HG03108 (cell line): ENCODE measurements at regions not wholly inside any gene's neighbourhood (a gene's known extent, or its start where the extent isn't known, plus 50 kb on each side); places are given as distances from the start of the nearest gene placed in this dataset.

Source experiments
- ATAC-seq: cut with Tn5 transposase; IDR thresholded peaks from one replicate; pipeline ENCODE4 v1.9.1; 2021; ENCODE audit warnings: moderate library complexity; ENCODE audit not compliant: unreplicated experiment

- ATAC-seq: no peak
Observed at GRCh38 chr5:71993600-71993999, 113.7 kb upstream of the MAP1B start.

- no peak for ATAC-seq
Observed at GRCh38 chr5:71996789-71997188, 110.5 kb upstream of the MAP1B start.

- ATAC-seq: no peak
Observed at GRCh38 chr5:71998746-71999145, 108.5 kb upstream of the MAP1B start.

DNA sequence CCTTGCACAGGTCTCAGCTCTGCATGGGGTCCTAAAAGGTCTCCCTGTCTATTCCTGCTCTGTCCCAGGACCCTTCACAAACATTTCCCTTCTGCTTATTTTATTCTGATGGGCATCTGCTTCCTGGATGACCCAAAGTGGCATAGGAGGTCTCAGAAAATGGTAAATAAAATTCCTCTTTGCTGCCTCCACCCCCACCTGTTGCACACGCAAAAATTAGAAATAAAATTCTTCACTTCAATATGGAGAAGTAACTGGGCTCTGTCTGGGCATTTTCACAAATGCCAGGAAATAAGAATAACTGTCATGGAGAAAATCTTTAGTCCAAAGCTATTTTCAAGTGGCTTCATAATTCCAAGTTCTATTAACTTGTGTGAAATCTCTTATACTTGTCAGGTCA, 106.6 kb upstream of the MAP1B start:
- no peak for ATAC-seq

DNA sequence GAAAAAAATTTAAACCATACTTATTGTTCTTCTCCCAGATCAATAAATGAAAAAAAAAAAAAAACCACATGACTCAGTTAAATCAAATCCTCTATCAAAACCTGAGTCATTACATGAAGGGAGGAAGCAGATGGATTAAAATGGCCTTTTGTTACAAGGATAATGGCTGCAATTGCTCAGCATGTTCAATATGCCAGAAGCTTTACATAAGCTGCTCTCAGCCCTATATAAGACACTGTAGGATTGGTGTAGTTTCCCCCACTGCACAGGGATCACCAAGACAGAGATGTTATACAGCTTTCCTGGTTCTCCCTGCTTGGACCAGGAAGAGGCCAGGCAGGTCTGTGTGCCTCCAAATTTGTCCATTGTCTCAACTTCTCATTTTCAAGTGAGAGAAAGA, 101.6 kb upstream of the MAP1B start:
- ATAC-seq: no peak

GRCh38 chr5:72006361-72006760, 100.9 kb upstream of the MAP1B start:
- no peak for ATAC-seq

GRCh38 chr5:72007336-72008111, 99.8 kb upstream of the MAP1B start:
- no peak for ATAC-seq

DNA sequence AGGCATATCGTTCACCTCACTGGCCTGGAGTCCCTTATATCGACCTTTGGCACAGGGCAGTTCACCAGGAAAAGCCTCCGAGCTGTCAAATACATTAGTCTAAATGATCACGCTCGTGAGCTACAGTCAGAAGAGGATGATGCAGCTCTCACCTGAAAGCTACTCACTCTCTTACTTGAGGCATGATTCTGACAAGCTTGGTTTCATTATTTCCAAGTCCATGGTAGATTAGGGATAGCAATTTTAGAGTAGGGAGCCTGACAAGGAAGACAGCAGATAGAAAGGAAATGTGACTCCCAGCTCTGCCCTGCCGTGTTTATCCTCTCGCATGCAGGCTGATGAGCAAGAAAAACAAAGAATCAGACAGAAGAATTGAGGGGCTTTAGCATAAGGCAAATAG, 98.0 kb upstream of the MAP1B start:
- ATAC-seq: no peak

- ATAC-seq: no peak
Observed at GRCh38 chr5:72010430-72010829, 96.8 kb upstream of the MAP1B start.

DNA sequence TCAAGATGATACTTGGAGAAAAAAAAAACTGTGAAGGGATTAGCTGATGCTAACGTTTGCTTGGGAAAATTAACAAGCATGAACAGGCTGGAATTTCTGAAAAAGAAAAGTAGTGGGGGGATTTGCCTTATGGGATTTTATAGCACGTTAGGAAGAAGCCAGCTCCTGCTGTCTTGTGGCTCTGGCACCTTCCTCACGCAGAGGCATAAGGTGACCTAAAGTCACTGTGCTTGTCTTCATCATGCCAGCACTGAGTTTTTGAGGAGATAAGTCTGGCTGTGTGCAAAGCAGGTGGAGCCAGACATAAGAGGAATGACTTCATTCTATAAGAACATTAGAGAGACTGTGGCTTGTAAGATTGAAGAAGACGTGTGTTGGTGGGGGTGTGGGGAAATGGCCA, 94.4 kb upstream of the MAP1B start:
- ATAC-seq: no peak

- ATAC-seq: no peak
Observed at GRCh38 chr5:72013766-72014624, 93.3 kb upstream of the MAP1B start.

- ATAC-seq: no peak
Observed at GRCh38 chr5:72015103-72015548, 92.1 kb upstream of the MAP1B start.

DNA sequence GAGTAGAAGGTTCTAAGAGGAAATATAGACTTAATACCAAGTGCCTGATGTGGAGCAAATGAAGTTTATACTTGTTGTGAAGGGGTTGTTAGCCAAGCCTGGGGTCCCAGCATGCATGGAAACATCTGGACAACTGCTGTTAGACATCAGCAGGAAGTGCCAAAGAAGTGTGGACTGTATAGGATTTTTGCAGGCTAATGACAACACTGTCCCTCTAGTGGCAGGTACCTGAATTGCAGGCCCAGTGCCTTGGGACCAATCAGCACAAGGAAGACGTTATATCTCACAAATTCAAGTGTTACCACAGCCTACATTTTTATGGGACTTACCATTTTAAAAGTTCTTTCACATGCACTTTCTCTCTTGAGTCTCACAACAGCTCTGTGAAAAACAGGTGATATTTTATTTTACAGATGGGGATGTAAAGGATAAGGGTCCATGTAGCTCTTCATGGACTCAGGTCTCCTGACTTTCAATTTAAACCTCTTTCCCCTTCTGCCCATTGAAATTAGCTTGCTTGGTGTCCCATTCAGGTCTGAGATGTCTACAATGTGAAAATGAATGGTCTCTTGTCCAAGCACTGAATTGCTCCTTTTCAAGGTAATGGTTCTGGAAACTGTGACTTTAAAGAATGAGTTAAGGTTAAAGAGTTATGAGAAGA, 89.0 kb upstream of the MAP1B start:
- ATAC-seq: no peak

GRCh38 chr5:72020161-72020983, 86.9 kb upstream of the MAP1B start:
- ATAC-seq: no peak

GRCh38 chr5:72021651-72022357, 85.5 kb upstream of the MAP1B start:
- ATAC-seq: no peak

GRCh38 chr5:72028382-72028781, 78.9 kb upstream of the MAP1B start:
- no peak for ATAC-seq

DNA sequence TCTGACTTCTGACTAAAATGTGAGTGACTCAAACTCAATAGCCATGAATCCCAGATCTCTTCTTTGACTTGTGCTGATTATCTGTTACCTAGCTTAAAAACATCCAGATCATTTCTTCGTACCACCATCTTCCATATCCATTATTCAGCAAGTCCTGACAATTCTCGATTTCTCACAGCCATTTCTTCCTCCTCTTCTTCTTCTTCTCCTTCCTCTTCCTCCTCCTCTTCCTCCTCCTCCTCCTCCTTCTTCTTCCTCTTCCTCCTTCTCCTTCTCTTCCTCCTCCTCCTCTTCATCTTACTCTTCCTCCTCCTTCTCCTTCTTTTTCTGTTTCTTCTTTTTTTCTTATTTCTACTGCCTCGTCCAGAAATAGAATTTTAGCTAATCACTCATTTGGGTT, 77.0 kb upstream of the MAP1B start:
- ATAC-seq: no peak

GRCh38 chr5:72032788-72033187, 74.5 kb upstream of the MAP1B start:
- ATAC-seq: no peak

DNA sequence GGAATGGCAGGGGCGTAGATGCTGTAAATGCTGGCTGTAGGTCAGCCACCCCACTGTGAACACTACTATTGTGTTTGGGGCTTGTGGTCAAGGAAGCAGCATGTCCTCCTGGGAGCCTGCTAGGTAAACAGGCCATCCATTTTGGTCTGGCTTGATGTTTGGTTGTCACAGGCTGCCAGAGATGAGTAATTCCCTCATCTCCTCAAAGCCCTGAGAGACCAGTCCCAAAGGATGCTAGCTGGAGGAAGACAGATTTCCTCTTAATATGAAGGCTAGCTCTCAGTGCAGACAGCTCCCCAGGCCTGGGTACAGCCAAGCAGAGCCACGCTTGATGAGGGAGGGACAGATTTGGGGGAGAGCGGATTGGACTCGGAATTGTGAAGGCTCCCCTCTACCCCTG, 72.5 kb upstream of the MAP1B start:
- ATAC-seq: no peak

GRCh38 chr5:72035831-72036230, 71.4 kb upstream of the MAP1B start:
- no peak for ATAC-seq
